NCI-H82 treated with DMSO at 0.1 percent for 48 hours (cell line): ENCODE measurements at regions not wholly inside any gene's neighbourhood (a gene's known extent, or its start where the extent isn't known, plus 50 kb on each side); places are given as distances from the start of the nearest gene placed in this dataset.
"Not testable (repeated sequence)": the region's sequence is repeated elsewhere in the genome, so short reads cannot be mapped to it uniquely, and the experiment has no call there.

Experiments
- DNase-seq: peaks from one replicate; lab custom pipeline; 2025; ENCODE audit not compliant: unreplicated experiment; lab: John Stamatoyannopoulos, UW

DNA sequence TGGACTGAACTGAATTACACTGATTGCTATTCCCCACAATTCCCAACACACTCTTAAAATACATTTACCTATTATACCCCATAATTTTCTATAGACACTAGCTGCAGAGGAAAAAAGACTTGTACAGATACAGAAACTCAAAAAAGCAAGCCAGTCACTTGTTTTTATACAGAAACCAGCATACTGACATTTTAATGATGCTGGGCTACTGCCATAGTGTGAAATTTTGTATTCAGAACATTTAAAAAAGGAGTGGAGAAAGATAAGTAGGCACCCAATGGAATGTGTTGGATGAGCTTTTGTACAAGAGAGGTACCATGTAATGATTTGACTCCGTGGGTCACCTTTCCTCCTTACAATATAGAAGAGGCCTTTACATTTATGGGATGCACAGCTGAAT is 740.1 kb downstream of the PLCL1 start:
- DNase-seq = no peak

DNA sequence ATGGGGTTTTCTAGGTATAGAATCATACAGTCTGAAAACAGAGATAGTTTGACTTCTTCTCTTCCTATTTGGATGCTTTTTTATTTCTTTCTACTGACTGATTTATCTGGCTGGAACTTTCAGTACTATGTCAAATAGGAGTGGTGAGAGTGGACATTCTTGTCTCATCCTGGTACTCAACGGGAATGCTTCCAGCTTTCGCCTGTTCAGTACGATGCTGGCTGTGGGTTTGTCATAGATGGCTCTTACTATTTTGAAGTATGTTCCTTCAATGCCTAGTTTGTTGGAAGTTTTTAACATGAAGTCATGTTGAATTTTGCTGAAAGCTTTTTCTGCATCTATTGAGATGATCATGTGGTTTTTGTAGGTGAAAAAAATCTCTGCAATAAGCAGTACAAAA is 730.4 kb downstream of the PLCL1 start:
- no peak for DNase-seq

DNA sequence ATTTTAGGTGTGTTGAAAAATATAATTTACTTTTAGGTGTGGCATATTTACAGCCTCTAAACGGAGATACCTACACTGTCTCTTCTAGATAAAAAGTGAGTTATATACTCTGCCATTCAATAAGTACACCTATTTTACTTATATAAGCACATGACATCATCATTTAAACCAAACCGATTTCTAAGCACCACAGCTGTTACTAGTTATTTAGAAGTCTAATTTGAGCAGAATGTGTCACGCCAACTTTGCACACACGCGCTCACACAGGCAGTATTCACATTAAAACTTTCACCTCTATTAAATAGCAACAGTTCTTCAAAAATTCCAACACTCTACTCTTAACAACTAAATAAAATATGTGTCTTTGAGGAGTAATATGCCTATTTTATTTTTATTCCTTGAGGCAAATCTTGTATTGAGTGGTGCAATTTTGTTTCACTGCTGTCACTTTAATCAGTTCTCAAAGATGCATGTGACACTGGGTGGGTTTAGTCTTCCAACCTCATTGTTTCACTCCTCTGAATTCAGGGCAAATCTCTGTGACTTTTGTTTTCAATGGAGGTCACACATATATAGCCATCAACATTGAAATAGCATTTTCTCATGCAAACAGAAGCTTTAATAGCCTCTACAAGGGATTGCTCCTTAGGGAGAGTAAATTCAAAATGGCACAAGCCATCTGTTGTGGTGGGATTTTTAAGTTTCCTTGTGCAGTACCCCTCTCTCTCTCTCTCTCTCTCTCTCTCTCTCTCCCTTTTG is 721.0 kb downstream of the PLCL1 start:
- no peak for DNase-seq

- no peak for DNase-seq
Observed at GRCh38 chr2:198523710-198524109, 719.3 kb downstream of the PLCL1 start.

- no peak for DNase-seq
Observed at GRCh38 chr2:198518935-198519334, 714.5 kb downstream of the PLCL1 start.

DNA sequence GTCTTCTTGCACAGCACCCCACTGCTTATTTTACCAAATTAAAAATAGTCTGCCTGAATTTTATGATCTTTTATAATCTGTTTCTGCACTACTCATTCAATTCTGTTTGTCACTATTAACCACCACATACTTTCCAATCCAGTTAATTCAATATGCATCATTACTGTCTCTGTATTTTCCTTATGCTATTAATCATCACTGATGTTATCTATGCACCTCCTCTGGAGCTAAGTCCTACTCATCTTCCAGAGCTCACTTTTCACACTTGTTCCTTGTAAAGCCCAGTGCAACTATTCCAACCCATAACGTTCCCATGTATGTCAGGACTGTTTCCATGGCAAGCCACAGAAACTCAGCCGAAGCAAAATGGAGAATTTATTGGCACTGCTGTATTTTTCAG is 713.6 kb downstream of the PLCL1 start:
- DNase-seq = no peak

GRCh38 chr2:198508610-198509009 is 704.2 kb downstream of the PLCL1 start:
- DNase-seq = not testable (repeated sequence)

DNA sequence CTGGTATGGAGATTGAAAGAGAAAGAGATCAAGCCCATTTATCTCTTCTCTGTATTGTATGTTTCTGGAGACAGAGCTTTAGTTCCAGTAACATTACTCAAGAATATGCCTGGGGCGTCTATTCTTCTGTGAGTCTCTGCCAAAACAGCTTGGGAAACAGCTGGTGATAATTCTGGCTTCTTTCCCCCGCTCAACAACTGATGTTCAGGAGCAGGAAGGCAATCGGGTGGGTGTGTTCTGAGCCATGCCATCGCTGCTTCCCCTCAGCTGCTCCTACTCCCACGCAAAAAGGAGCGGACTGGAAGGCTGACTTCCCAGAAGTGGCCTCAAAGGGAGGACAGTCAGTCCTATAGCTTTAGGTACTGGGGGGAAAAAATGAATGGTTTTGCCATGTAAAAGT is 695.1 kb downstream of the PLCL1 start:
- no peak for DNase-seq

- DNase-seq = no peak
Observed at GRCh38 chr2:198498516-198498915, 694.1 kb downstream of the PLCL1 start.

DNA sequence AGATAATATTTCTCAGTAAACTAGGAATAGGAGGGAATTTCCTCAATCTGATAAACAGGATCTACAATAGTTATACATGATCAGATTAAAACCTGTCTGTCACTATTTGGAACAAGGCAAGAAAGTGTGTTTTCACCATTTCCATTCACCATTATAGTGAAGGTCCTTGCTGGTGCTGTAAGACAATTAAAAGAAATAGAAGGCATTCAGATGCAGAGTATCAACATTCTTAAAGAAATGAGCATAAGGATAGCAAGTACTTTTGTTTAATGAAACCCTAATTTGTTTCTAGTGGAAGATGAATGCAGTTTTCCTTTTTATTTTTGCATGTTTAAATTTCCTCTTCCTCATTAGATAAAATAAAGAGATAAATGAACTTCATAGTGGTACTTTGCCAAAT is 693.7 kb downstream of the PLCL1 start:
- no peak for DNase-seq

DNA sequence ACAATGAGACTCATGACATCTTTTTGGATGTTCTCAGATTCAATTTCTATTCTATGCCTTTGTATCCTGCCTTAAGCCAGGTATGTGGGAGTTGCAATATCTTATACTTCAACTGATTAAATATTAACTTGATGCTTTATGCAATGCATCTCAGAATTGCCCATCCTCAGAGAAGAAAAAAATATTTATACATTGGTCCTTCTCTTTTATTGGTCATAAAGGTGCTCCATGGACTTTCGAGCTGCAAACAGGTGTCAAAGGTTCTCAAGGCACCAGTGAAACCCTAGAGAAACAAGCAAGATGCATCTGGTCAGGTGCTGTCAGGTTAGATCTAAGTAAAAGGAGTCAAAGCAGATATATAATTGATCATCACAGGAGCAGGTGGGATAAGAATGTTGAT is 690.5 kb downstream of the PLCL1 start:
- DNase-seq = no peak

GRCh38 chr2:198490748-198491147 is 686.4 kb downstream of the PLCL1 start:
- DNase-seq = no peak

- no peak for DNase-seq
Observed at GRCh38 chr2:198488964-198489363, 684.6 kb downstream of the PLCL1 start.

- no peak for DNase-seq
Observed at GRCh38 chr2:198483051-198483450, 678.7 kb downstream of the PLCL1 start.

- DNase-seq = no peak
Observed at GRCh38 chr2:198479065-198479464, 674.7 kb downstream of the PLCL1 start.

DNA sequence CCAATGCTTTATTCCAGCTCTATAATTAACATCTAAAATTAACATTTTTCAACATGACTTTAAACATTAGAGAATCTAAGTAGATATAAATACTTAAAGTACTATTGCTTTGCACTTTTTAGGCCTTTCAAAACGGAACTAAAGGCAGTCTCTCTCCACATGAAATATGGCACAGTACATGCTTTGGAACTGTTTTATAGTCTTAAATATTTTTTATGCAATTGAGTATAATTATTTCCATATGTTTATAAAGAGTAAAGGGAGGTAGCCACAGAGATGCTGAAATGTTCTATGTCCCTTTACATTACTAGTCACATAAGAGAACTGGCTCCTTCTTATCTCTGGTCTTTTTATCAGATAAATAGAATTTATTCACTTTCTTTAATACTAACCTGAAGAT is 674.0 kb downstream of the PLCL1 start:
- DNase-seq = no peak

- DNase-seq = no peak
Observed at GRCh38 chr2:198476007-198476406, 671.6 kb downstream of the PLCL1 start.

DNA sequence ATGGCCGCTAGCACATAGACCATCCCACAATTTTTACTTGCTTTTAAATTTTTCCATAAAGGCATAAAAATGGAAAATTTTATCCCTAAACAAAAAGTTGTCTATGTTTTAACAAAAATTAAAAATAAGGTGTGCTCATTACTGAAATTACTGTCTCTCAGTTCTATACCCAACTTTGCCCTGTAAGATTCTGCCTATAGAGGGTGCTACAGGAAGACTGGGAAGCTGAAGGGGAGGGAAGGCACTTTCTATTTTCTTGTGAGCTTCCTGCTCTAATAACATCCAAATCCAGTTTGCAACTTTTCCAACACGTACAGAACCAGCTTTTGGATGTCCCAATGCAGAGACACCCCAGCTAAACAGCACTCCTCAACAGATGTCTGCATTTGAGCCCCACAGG is 666.9 kb downstream of the PLCL1 start:
- no peak for DNase-seq

DNA sequence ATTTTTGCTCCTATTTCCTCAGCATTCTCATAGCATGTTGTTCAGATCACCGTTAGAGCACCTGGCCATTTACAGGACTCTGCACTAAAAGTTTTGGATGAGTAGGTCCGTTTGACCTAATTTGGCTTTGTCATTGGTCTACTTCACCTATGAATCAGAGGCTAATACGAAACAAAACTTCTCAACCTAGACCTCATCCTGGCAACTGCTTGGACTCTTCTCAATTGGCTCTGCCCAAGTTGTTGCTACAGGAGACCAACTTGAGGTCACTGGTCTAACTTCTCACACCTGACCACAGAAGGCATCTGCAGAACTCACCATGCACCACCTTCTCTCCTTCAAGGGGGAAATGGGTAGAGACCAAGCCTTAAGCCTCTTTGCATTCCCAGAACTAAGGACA is 663.7 kb downstream of the PLCL1 start:
- no peak for DNase-seq

DNA sequence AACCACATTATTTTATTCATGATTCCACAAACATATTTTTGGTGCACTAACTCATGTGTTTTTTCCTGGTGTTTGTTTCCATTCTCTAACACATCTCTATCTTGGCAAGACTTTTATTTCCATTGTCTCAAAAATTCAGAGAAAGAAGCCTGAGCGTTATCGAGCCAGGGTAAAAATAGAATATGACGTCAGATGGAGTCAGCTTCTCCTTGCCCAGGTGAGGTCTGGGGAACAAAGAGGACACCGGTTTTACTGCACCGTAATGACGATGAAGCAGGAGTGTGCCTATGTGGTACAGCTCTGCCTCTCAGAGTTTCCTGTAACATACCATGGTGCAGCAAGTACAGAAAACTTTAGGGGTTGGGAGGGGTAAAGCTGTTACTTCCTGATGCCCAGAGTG is 661.6 kb downstream of the PLCL1 start:
- DNase-seq = no peak

- no peak for DNase-seq
Observed at GRCh38 chr2:198456418-198456817, 652.0 kb downstream of the PLCL1 start.

GRCh38 chr2:198453866-198454265 is 649.5 kb downstream of the PLCL1 start:
- DNase-seq = no peak

DNA sequence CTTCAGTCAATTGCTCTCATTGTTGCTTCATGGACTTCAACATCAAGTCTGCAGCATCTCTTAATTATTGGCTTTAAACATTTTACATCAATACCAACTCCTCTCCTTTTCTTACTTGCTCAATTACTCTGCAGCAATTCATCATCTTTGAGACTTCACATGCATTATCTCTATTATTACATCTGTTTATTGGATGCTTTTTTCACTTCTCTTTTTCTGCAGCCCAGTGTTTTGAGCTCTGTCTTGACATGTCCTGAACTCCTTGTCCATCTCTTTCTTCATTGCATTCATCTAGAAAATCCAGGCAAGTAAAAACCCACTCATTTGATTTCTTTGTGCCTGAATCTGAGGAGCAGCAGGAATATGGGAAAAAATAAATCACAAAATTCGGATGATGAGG is 647.9 kb downstream of the PLCL1 start:
- no peak for DNase-seq
